T-helper 17 cell (primary cell): ENCODE measurements at regions not wholly inside any gene's neighbourhood (a gene's known extent, or its start where the extent isn't known, plus 50 kb on each side); places are given as distances from the start of the nearest gene placed in this dataset.

Experiments used
- ATAC-seq: fragments of 150-1000 bp; cut with Tn5 transposase; 2 replicates; pipeline ENCODE4 v1.10.0; 2021; ENCODE audit warnings: mild to moderate bottlenecking, moderate library complexity
- DNase-seq, 3 donors: peaks; one replicate each; pipeline versions ENCODE4 v3.0.0 to v3.0.0-alpha.2; 2020 to 2021
- H3K9me3 ChIP-seq: one replicate; pipeline ENCODE4 v1.7.0; 2013; ENCODE audit warnings: low read length, mild to moderate bottlenecking; ENCODE audit not compliant: control insufficient read depth, poor library complexity, severe bottlenecking
- H3K27ac Mint-ChIP-seq: one replicate; pipeline ENCODE4 v1.8.0; 2022; ENCODE audit warnings: mild to moderate bottlenecking, moderate library complexity, mixed read lengths
- H3K27me3 Mint-ChIP-seq: one replicate; pipeline ENCODE4 v1.8.0; 2022; ENCODE audit warnings: mixed read lengths
- H3K36me3 Mint-ChIP-seq: one replicate; pipeline ENCODE4 v1.8.0; 2022; ENCODE audit warnings: low read depth, mixed read lengths
- H3K4me1 Mint-ChIP-seq: one replicate; pipeline ENCODE4 v1.8.0; 2022; ENCODE audit warnings: mild to moderate bottlenecking, mixed read lengths
- H3K4me3 Mint-ChIP-seq: one replicate; pipeline ENCODE4 v1.8.0; 2022; ENCODE audit warnings: mild to moderate bottlenecking, moderate library complexity, mixed read lengths

GRCh38 chr13:80284290-80284689 lies 56.6 kb downstream of the SPRY2 start:
- peaks cover 2% of the 10 kb centered on the region for H3K9me3 ChIP-seq
- Mint-ChIP-seq H3K27ac (no peak overlapping the region), H3K27me3 (no peaks in the 10 kb centered on the region), H3K36me3 (no peaks in the 10 kb centered on the region), H3K4me3 (no peak overlapping the region), H3K4me1 (no peaks in the 10 kb centered on the region)
- ATAC-seq: no peak
- DNase-seq: no peak

GRCh38 chr13:80278706-80279105 lies 62.2 kb downstream of the SPRY2 start:
- no peaks in the 10 kb centered on the region for H3K36me3 Mint-ChIP-seq
- no peaks in the 10 kb centered on the region for H3K27me3 Mint-ChIP-seq
- no peak overlapping the region for H3K4me3 Mint-ChIP-seq
- H3K4me1 Mint-ChIP-seq: no peaks in the 10 kb centered on the region
- H3K27ac Mint-ChIP-seq: no peak overlapping the region
- DNase-seq (no peak), ATAC-seq (no peak)
- H3K9me3 ChIP-seq: no peaks in the 10 kb centered on the region

GRCh38 chr13:80276371-80277289 lies 64.3 kb downstream of the SPRY2 start:
- Mint-ChIP-seq H3K4me3 (no peak overlapping the region), H3K27me3 (no peaks in the 10 kb centered on the region), H3K4me1 (no peaks in the 10 kb centered on the region), H3K27ac (no peak overlapping the region), H3K36me3 (no peaks in the 10 kb centered on the region)
- ATAC-seq (no peak), DNase-seq (no peak)
- H3K9me3 ChIP-seq: no peaks in the 10 kb centered on the region

GRCh38 chr13:80274643-80275042 lies 66.3 kb downstream of the SPRY2 start:
- H3K27me3 Mint-ChIP-seq: no peaks in the 10 kb centered on the region

DNA sequence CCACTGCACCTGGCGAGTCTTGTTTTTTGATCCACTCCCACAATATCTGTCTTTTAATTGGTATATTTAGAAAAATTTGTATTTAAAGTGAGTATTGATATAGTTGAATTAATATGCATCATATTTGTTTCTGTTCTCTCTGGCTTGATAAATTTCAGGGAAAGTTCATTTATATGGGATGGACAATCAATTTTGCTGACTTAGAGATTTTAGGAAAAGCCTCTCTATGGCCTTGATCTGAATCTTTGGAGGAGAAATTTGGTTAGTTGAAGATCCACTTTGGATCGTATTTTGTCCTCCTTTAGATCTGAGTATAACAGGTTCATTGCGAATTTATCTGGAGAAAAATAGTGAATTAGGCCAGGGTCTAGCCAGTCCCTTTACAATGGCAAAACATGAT lies 67.2 kb downstream of the SPRY2 start:
- no peak overlapping the region for H3K27ac Mint-ChIP-seq
- no peaks in the 10 kb centered on the region for H3K4me1 Mint-ChIP-seq
- no peak for ATAC-seq
- no peaks in the 10 kb centered on the region for H3K9me3 ChIP-seq
- no peak for DNase-seq
- H3K4me3 Mint-ChIP-seq: no peak overlapping the region
- H3K27me3 Mint-ChIP-seq: no peaks in the 10 kb centered on the region
- H3K36me3 Mint-ChIP-seq: no peaks in the 10 kb centered on the region

More at GRCh38 chr13:80274643-80275042, 66.3 kb downstream of the SPRY2 start:
- no peak for ATAC-seq
- DNase-seq: no peak
- no peak overlapping the region for H3K27ac Mint-ChIP-seq
- no peaks in the 10 kb centered on the region for H3K36me3 Mint-ChIP-seq
- no peaks in the 10 kb centered on the region for H3K4me1 Mint-ChIP-seq
- no peak overlapping the region for H3K4me3 Mint-ChIP-seq
- H3K9me3 ChIP-seq: no peaks in the 10 kb centered on the region

- no peaks in the 10 kb centered on the region for H3K9me3 ChIP-seq
- DNase-seq: no peak
- no peak for ATAC-seq
- Mint-ChIP-seq H3K36me3 (no peaks in the 10 kb centered on the region), H3K27me3 (no peaks in the 10 kb centered on the region), H3K4me1 (no peaks in the 10 kb centered on the region), H3K4me3 (no peak overlapping the region), H3K27ac (no peak overlapping the region)
Measured at GRCh38 chr13:80265348-80265747, 75.6 kb downstream of the SPRY2 start.

DNA sequence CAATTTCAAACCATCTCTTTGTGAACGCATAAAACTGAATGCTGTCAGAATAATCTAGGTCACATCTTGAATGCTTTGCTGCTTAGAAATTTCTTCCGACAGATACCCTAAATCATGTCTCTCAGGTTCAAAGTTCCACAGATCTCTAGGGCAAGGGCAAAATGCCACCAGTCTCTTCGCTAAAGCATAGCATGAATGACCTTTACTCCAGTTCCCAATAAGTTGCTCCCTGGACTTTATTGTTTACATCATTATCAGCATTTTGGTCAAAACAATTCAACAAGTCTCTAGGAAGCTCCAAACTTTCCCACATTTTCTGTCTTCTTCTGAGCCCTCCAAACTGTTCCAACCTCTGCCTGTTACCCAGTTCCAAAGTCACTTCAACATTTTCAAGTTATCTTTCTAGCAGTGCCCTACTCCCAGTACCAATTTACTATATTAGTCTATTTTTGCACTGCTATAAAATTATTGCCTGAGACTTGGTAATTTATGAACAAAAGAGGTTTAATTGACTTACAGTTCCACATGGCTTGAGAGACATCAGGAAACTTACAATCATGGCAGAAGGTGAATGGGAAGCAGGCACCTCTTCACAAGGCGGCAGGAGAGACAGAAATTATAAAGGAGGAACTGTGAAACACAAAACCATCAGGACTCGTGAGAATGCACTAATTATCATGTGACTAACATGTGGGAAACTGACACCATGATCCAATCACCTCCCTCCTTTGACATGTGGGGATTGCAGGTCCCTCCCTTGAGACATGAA lies 77.0 kb downstream of the SPRY2 start:
- no peak for ATAC-seq
- Mint-ChIP-seq H3K4me3 (no peak overlapping the region), H3K27me3 (no peaks in the 10 kb centered on the region), H3K36me3 (no peaks in the 10 kb centered on the region), H3K27ac (no peak overlapping the region), H3K4me1 (no peaks in the 10 kb centered on the region)
- no peaks in the 10 kb centered on the region for H3K9me3 ChIP-seq
- DNase-seq: no peak

GRCh38 chr13:80262051-80262695 lies 78.8 kb downstream of the SPRY2 start:
- no peak overlapping the region for H3K27ac Mint-ChIP-seq
- H3K36me3 Mint-ChIP-seq: no peaks in the 10 kb centered on the region
- no peaks in the 10 kb centered on the region for H3K9me3 ChIP-seq
- no peaks in the 10 kb centered on the region for H3K27me3 Mint-ChIP-seq
- no peak for ATAC-seq
- no peak overlapping the region for H3K4me3 Mint-ChIP-seq
- no peak for DNase-seq
- H3K4me1 Mint-ChIP-seq: no peaks in the 10 kb centered on the region

DNA sequence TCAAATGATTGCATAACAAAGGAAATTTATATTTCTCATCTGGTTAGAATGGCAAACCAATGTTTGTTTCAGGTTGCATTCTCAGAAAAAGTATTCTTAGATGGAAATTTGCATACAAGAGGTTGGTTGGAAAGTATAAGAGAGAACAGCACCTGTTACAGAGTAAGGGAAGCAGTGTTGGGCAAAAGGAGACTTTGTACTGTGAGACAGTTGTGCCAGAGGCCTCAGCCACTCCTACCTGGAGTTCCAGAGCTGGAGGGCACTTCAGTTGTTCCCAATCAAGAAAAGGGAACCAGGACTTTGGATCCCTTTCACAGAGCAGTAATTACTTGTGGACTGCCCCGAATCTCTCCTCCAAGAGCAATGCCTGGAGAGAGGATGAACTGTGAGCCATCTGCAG lies 81.8 kb downstream of the SPRY2 start:
- Mint-ChIP-seq H3K4me3 (no peak overlapping the region), H3K36me3 (no peaks in the 10 kb centered on the region), H3K27ac (no peak overlapping the region), H3K4me1 (no peaks in the 10 kb centered on the region), H3K27me3 (no peaks in the 10 kb centered on the region)
- no peaks in the 10 kb centered on the region for H3K9me3 ChIP-seq
- no peak for ATAC-seq
- DNase-seq: no peak

DNA sequence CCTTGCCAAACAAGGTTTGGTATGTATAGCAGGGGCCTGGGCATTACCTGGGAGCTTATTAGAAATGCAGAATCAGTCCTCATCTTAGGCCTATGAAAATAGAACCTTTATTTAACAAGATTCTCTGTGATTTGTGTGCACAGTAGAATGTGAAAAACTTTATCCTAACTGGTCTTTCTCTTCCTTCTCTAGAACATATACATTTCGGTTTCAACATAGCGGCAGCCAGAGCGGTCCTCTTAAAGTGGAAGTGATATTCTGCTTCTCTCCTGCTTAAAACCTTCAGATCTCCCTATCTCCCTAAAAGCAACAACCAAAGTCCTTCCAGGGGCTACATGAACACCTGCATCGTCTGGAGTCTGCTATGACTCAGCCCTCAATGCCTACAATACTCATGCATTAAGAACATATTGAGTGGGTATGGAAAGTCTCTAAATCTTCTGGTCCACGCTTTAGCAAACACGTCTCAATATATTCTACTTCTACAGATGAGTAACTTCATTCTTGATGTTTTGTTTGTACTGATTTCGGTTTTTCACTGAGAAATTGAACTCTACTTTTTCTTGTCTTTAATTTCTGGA lies 84.5 kb downstream of the SPRY2 start:
- H3K4me3 Mint-ChIP-seq: no peak overlapping the region
- no peaks in the 10 kb centered on the region for H3K36me3 Mint-ChIP-seq
- no peak overlapping the region for H3K27ac Mint-ChIP-seq
- H3K4me1 Mint-ChIP-seq: no peaks in the 10 kb centered on the region
- ATAC-seq: no peak
- no peaks in the 10 kb centered on the region for H3K27me3 Mint-ChIP-seq
- no peak for DNase-seq
- H3K9me3 ChIP-seq: no peaks in the 10 kb centered on the region

- H3K9me3 ChIP-seq: no peaks in the 10 kb centered on the region
- no peaks in the 10 kb centered on the region for H3K27me3 Mint-ChIP-seq
- H3K4me1 Mint-ChIP-seq: no peaks in the 10 kb centered on the region
- H3K36me3 Mint-ChIP-seq: no peaks in the 10 kb centered on the region
- ATAC-seq (no peak), DNase-seq (no peak)
- H3K27ac Mint-ChIP-seq: no peak overlapping the region
- H3K4me3 Mint-ChIP-seq: no peak overlapping the region
Measured at GRCh38 chr13:80255946-80256345, 85.0 kb downstream of the SPRY2 start.

DNA sequence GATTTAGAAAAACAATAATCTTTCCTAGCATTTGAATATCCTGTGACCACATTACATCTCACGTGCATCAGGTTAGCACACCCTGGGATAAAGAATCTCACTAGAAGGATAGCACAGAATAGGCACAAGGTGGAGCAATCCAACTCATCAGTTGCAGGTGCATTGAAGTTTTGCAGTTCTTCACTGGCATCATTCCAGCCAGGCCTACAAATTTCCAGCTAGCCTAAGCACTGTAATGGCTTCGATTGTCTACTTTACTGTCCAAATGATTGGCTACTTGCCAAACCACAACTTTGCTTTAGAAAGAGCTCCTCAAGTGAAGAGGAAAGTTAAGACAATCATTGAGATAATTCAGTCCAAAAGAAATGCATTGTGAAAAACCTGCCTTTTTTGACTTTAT lies 89.5 kb downstream of the SPRY2 start:
- ATAC-seq (no peak), DNase-seq (no peak)
- Mint-ChIP-seq H3K4me3 (no peak overlapping the region), H3K36me3 (no peaks in the 10 kb centered on the region), H3K27ac (no peak overlapping the region), H3K27me3 (no peaks in the 10 kb centered on the region), H3K4me1 (no peaks in the 10 kb centered on the region)
- H3K9me3 ChIP-seq: no peaks in the 10 kb centered on the region

DNA sequence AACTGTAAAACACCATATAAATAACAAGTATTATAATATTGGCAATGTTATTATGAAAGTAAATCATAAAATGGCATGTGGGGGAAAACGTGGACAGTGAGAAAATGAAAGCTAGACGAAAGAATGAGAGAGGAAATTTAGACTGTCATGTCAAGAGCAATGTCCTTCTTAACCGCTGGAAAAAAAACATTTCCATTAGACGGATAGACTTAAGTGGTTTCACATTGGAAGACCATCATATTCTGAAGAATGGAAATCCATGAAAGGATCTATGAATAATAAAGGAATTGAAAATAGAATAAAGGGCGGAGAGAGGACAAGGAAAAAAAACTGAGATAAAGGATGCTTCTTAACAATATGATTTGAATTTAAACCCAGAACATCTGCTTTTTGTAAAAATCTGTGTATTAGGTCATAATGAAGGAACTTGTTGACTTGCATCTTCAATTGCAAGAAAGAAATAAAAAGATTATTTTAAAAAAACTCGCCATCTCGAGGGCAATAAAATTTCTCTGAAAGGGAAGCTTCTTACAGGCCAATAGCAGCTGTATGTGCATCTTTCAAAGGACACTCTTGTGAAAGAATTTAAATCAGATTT lies 90.6 kb downstream of the SPRY2 start:
- no peak for ATAC-seq
- DNase-seq: no peak
- H3K4me1 Mint-ChIP-seq: no peaks in the 10 kb centered on the region
- no peak overlapping the region for H3K4me3 Mint-ChIP-seq
- no peaks in the 10 kb centered on the region for H3K9me3 ChIP-seq
- no peaks in the 10 kb centered on the region for H3K36me3 Mint-ChIP-seq
- no peak overlapping the region for H3K27ac Mint-ChIP-seq
- H3K27me3 Mint-ChIP-seq: no peaks in the 10 kb centered on the region
